ENCODE measurements at regions not wholly inside any gene's neighbourhood (a gene's known extent, or its start where the extent isn't known, plus 50 kb on each side); places are given as distances from the start of the nearest gene placed in this dataset.

GRCh38 chr10:53491774-53492173, 719.2 kb upstream of the MBL2 start:
- TF ChIP-seq POLR2AphosphoS5 (IDR thresholded peaks at IDR 0.05; ENCODE audit: insufficient read depth in 1 of 2, low read depth in 1 of 2) (no peak), CTCF (IDR thresholded peaks at IDR 0.05) (no peak), POLR2A (IDR thresholded peaks at IDR 0.05) (no peak)
